HCT116 (cell line): ENCODE measurements at regions not wholly inside any gene's neighbourhood (a gene's known extent, or its start where the extent isn't known, plus 50 kb on each side); places are given as distances from the start of the nearest gene placed in this dataset.

Experiments used
- ATAC-seq: fragments of 200-7000 bp; cut with Tn5 transposase; 2 replicates; pipeline ENCODE4 v1.9.1; 2020; ENCODE audit warnings: mild to moderate bottlenecking, moderate library complexity
- BruUV-seq: library from RNA; stranded (reverse); fragments of 400-500 nt; replicated peaks from 2 replicates; lab custom pipeline; 2021; lab: Mats Ljungman, UMichigan
- CTCF ChIA-PET: fragments of 300-600 bp; sonication (Branson Sonifier 250); formaldehyde crosslinking; loops from one replicate; lab custom pipeline; 2021; ENCODE audit warnings: antibody characterized with exemption; lab: Charles Lee
- POLR2A ChIA-PET: fragments of 300-600, 350-600 bp; sonication (Branson Sonifier 250); formaldehyde crosslinking; loops from one replicate; lab custom pipeline; 2021; ENCODE audit warnings: antibody characterized with exemption; lab: Charles Lee
- RAD21 ChIA-PET, 2 experiments: fragments of 300-600 bp; sonication (Branson Sonifier 250); formaldehyde crosslinking; loops; one replicate each; lab custom pipeline; 2023; ENCODE audit warnings: low total read pairs in 2 of 2; ENCODE audit not compliant: uncharacterized antibody in 2 of 2, unreplicated experiment in 2 of 2, low non-redundant PET in 1 of 2; lab: Charles Lee
- DNase-seq: peaks from one replicate; pipeline ENCODE4 v3.0.0-alpha.2; 2010; ENCODE audit warnings: low read depth, low spot score
- H2AFZ ChIP-seq: fragments of 200-600 bp; shearing (Covaris generic), sonication (generic); 2 replicates; pipeline ENCODE4 v1.6.1; 2017; ENCODE audit warnings: low read depth, mixed run types, mixed read lengths, antibody characterized with exemption, low read length; ENCODE audit not compliant: poor library complexity, severe bottlenecking
- H3K27ac ChIP-seq: 2 replicates; pipeline ENCODE4 v1.5.1; 2012; ENCODE audit warnings: low read depth, low read length
- H3K27me3 ChIP-seq: fragments of 200-600 bp; sonication (generic); 2 replicates; pipeline ENCODE4 v1.6.1; 2016; ENCODE audit warnings: mixed run types, low read length, mixed read lengths; ENCODE audit not compliant: insufficient read depth
- H3K36me3 ChIP-seq, 2 experiments: fragments of 200-500 bp in 1 of 2; fragments of 200-600 bp in 1 of 2; sonication (Bioruptor generic) in 1 of 2; sonication (generic) in 1 of 2; 2 replicates each; pipeline versions ENCODE4 v1.5.1 to v1.6.1; 2014 to 2016; ENCODE audit warnings: low read length in 2 of 2, inconsistent platforms in 1 of 2, mixed read lengths in 1 of 2, mixed run types in 1 of 2; ENCODE audit not compliant: insufficient read depth in 2 of 2, control insufficient read depth in 1 of 2
- H3K4me1 ChIP-seq, 2 experiments: fragments of 200-600 bp in 1 of 2; sonication (generic) in 1 of 2; 2 replicates each; pipeline versions ENCODE4 v1.5.1 to v1.6.1; 2012 to 2017; ENCODE audit warnings: low read length in 2 of 2, inconsistent platforms in 1 of 2, mild to moderate bottlenecking in 1 of 2, mixed read lengths in 1 of 2, mixed run types in 1 of 2, moderate library complexity in 1 of 2; ENCODE audit not compliant: insufficient read depth in 2 of 2, control insufficient read depth in 1 of 2
- H3K4me2 ChIP-seq: fragments of 200-600 bp; sonication (generic); 2 replicates; pipeline ENCODE4 v1.6.1; 2017; ENCODE audit warnings: mixed run types, low read length, mixed read lengths
- H3K4me3 ChIP-seq, 2 experiments: fragments of 200-600 bp in 1 of 2; sonication (generic) in 1 of 2; replicated peaks in 1 of 2; 2 replicates each; pipeline ENCODE4 v1.5.1; 2011 to 2016; ENCODE audit warnings: low read length in 2 of 2, control low read depth in 1 of 2, low read depth in 1 of 2, mild to moderate bottlenecking in 1 of 2, mixed read lengths in 1 of 2, mixed run types in 1 of 2
- H3K79me2 ChIP-seq: fragments of 200-600 bp; sonication (generic); 2 replicates; pipeline ENCODE4 v1.6.1; 2017; ENCODE audit warnings: mild to moderate bottlenecking, mixed run types, low read length, moderate library complexity, mixed read lengths; ENCODE audit not compliant: insufficient read depth
- H3K9ac ChIP-seq: fragments of 200-600 bp; sonication (generic); 2 replicates; pipeline ENCODE4 v1.6.1; 2016; ENCODE audit warnings: low read length, mixed read lengths
- H3K9me2 ChIP-seq: fragments of 200-600 bp; sonication (generic), shearing (Covaris generic); 2 replicates; pipeline ENCODE4 v1.6.1; 2017; ENCODE audit warnings: mixed run types, mild to moderate bottlenecking, moderate library complexity; ENCODE audit not compliant: insufficient read depth
- H3K9me3 ChIP-seq, 2 experiments: fragments of 200-500 bp in 1 of 2; fragments of 200-600 bp in 1 of 2; sonication (Bioruptor generic) in 1 of 2; sonication (generic) in 1 of 2; 2 replicates each; pipeline ENCODE4 v1.6.1; 2014 to 2017; ENCODE audit warnings: low read length in 2 of 2, mixed read lengths in 2 of 2, inconsistent platforms in 1 of 2, low read depth in 1 of 2, mild to moderate bottlenecking in 1 of 2, mixed run types in 1 of 2, moderate library complexity in 1 of 2; ENCODE audit not compliant: control insufficient read depth in 1 of 2, insufficient read depth in 1 of 2
- H4K20me1 ChIP-seq: fragments of 200-600 bp; sonication (generic), shearing (Covaris generic); 2 replicates; pipeline ENCODE4 v1.6.1; 2017; ENCODE audit warnings: mixed run types, mild to moderate bottlenecking, moderate library complexity; ENCODE audit not compliant: insufficient read depth
- ATF3 ChIP-seq: IDR thresholded peaks from 2 replicates; pipeline ENCODE4 v1.6.1; 2012
- CEBPB ChIP-seq: IDR thresholded peaks from 2 replicates; pipeline ENCODE4 v1.6.1; 2012; ENCODE audit warnings: low read depth
- EGR1 ChIP-seq: IDR thresholded peaks from 2 replicates; pipeline ENCODE4 v1.6.1; 2012; ENCODE audit warnings: low read depth
- EZH2 ChIP-seq: fragments of 200-600 bp; sonication (generic); IDR thresholded peaks from 2 replicates; pipeline ENCODE4 v1.6.1; 2017; ENCODE audit warnings: antibody characterized with exemption, mixed run types
- EZH2phosphoT487 ChIP-seq: fragments of 200-600 bp; IDR thresholded peaks from 2 replicates; pipeline ENCODE4 v1.6.1; 2018; ENCODE audit warnings: antibody characterized with exemption, borderline replicate concordance
- FOSL1 ChIP-seq: IDR thresholded peaks from 2 replicates; pipeline ENCODE4 v1.6.1; 2012; ENCODE audit warnings: low read depth
- JUND ChIP-seq: IDR thresholded peaks from 2 replicates; pipeline ENCODE4 v1.6.1; 2012
- MAX ChIP-seq: IDR thresholded peaks from 2 replicates; pipeline ENCODE4 v1.6.1; 2012
- POLR2A ChIP-seq: IDR thresholded peaks from 2 replicates; pipeline ENCODE4 v1.7.0; 2011; ENCODE audit warnings: borderline replicate concordance; ENCODE audit not compliant: insufficient read depth, insufficient read length; ENCODE audit errors: extremely low read depth
- POLR2AphosphoS5 ChIP-seq: IDR thresholded peaks from 2 replicates; pipeline ENCODE4 v1.6.1; 2011; ENCODE audit warnings: mild to moderate bottlenecking, low read depth, low read length, moderate library complexity
- RAD21 ChIP-seq: IDR thresholded peaks from 2 replicates; pipeline ENCODE4 v1.6.1; 2012; ENCODE audit warnings: low read depth, mild to moderate bottlenecking
- REST ChIP-seq: IDR thresholded peaks from 2 replicates; pipeline ENCODE4 v1.6.1; 2012; ENCODE audit warnings: low read depth
- SIN3A ChIP-seq: IDR thresholded peaks from 2 replicates; pipeline ENCODE4 v1.6.1; 2012; ENCODE audit warnings: low read depth
- SP1 ChIP-seq: IDR thresholded peaks from 2 replicates; pipeline ENCODE4 v1.6.1; 2012; ENCODE audit warnings: low read depth
- SRF ChIP-seq: IDR thresholded peaks from 2 replicates; pipeline ENCODE4 v1.6.1; 2012; ENCODE audit warnings: low read depth
- ZFX ChIP-seq: fragments of 450-650 bp; IDR thresholded peaks from 2 replicates; pipeline ENCODE4 v1.6.1; 2017
- ZNF274 ChIP-seq: fragments of 200-500 bp; sonication (Bioruptor generic); IDR thresholded peaks from 2 replicates; pipeline ENCODE4 v1.6.1; 2014; ENCODE audit warnings: mild to moderate bottlenecking, low read depth, low read length, inconsistent platforms
- intact Hi-C: fragments of 100-400 bp; cut with micrococcal nuclease; formaldehyde crosslinking; loops from 2 replicates; pipeline ENCODE4 v1.10.0; 2022
- TF ChIP-seq, protein P1 (sequence below): IDR thresholded peaks from 2 replicates; pipeline ENCODE4 v1.6.1; 2011; ENCODE audit warnings: mild to moderate bottlenecking, low read length, moderate library complexity; ENCODE audit not compliant: insufficient replicate concordance; ENCODE audit errors: extremely low read depth

DNA sequence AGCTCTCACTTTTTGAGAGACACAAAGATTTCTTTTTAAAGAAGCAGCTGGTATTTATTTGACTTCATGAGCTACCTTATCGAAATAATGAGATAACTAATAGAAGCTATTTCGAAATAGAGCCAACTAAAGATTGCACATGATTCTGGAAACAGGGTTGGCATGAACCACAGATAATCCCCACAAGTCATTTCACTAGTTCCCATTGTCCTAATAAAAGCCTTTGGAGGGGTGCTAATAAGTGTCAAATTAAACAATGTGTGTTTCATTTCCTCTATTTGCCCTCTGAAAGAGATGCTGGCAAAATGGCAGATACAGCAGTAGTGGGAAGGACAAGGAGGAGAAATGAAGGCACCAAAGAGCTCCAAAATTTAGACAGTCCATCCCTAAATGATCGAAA is 78.6 kb upstream of the RIPOR2 start:
- H3K36me3 ChIP-seq, result no peaks in the 10 kb centered on the region
- no peaks in the 10 kb centered on the region for H3K9me3 ChIP-seq
- H3K9me2 ChIP-seq, result no peaks in the 10 kb centered on the region
- no peak for ATAC-seq
- DNase-seq, result no peak
- no peaks in the 10 kb centered on the region for H4K20me1 ChIP-seq
- ChIA-PET POLR2A (no interaction called here), CTCF (interaction anchor here (0.9 kb wide), 1 partner anchor 158 kb away, joined by 4 read pairs; no protein-coding TSS in a partner anchor), RAD21 (interaction anchor here in 1 of 2 experiments (0.8 kb wide), 1 partner anchor 433 kb away, joined by 3 read pairs; no protein-coding TSS in a partner anchor)
- no TSS peak for BruUV-seq
- H3K9ac ChIP-seq, result no peak overlapping the region
- H3K27ac ChIP-seq, result no peak overlapping the region
- intact Hi-C loops, result loop anchor here (10.0 kb wide), 2 partner anchors 310 to 490 kb away; no protein-coding TSS in a partner anchor
- H3K4me3 ChIP-seq, result no peak overlapping the region
- no peak overlapping the region for H2AFZ ChIP-seq
- peaks cover 0 to 4% of the 10 kb centered on the region in 2 experiments; a peak in 1 of 4 replicates for H3K4me1 ChIP-seq
- H3K27me3 ChIP-seq, result no peaks in the 10 kb centered on the region
- no peaks in the 10 kb centered on the region for H3K79me2 ChIP-seq
- TF ChIP-seq, protein P1, sequence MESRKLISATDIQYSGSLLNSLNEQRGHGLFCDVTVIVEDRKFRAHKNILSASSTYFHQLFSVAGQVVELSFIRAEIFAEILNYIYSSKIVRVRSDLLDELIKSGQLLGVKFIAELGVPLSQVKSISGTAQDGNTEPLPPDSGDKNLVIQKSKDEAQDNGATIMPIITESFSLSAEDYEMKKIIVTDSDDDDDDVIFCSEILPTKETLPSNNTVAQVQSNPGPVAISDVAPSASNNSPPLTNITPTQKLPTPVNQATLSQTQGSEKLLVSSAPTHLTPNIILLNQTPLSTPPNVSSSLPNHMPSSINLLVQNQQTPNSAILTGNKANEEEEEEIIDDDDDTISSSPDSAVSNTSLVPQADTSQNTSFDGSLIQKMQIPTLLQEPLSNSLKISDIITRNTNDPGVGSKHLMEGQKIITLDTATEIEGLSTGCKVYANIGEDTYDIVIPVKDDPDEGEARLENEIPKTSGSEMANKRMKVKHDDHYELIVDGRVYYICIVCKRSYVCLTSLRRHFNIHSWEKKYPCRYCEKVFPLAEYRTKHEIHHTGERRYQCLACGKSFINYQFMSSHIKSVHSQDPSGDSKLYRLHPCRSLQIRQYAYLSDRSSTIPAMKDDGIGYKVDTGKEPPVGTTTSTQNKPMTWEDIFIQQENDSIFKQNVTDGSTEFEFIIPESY, result no peak
- TF ChIP-seq RAD21, result no peak
- TF ChIP-seq SP1, result no peak
- TF ChIP-seq REST, result no peak
- TF ChIP-seq EGR1, result no peak
- no peak for TF ChIP-seq SRF
- TF ChIP-seq EZH2, result no peak
- TF ChIP-seq POLR2AphosphoS5, result no peak
- TF ChIP-seq POLR2A, result no peak
- no peak for TF ChIP-seq ZNF274
- TF ChIP-seq CEBPB, result no peak
- no peak for TF ChIP-seq ATF3
- no peak for TF ChIP-seq SIN3A
- no peak for TF ChIP-seq EZH2phosphoT487
- no peak for TF ChIP-seq MAX
- no peak for TF ChIP-seq JUND
- TF ChIP-seq ZFX, result no peak
- TF ChIP-seq FOSL1, result no peak
- no peak overlapping the region for H3K4me2 ChIP-seq
